Activated CD8-positive, alpha-beta memory T cell treated with anti-CD3 and anti-CD28 coated beads for 1 hour (primary cell): ENCODE measurements at regions not wholly inside any gene's neighbourhood (a gene's known extent, or its start where the extent isn't known, plus 50 kb on each side); places are given as distances from the start of the nearest gene placed in this dataset.

Experiments used
- DNase-seq, 2 donors: peaks; one replicate each; pipeline ENCODE4 v3.0.0-alpha.2; 2020; ENCODE audit warnings: low read depth in 1 of 2; ENCODE audit errors: extremely low read depth in 1 of 2

GRCh38 chr4:11628093-11628725 is 199.5 kb upstream of the HS3ST1 start:
- DNase-seq = no peak

GRCh38 chr4:11626066-11626465 is 197.4 kb upstream of the HS3ST1 start:
- no peak for DNase-seq

GRCh38 chr4:11625211-11625610 is 196.5 kb upstream of the HS3ST1 start:
- DNase-seq = no peak

- DNase-seq = no peak
These were observed 195.7 kb upstream of the HS3ST1 start for GRCh38 chr4:11624370-11624769.

- no peak for DNase-seq
These were observed 195.0 kb upstream of the HS3ST1 start for GRCh38 chr4:11623726-11624037.

- DNase-seq = no peak
These were observed 194.4 kb upstream of the HS3ST1 start for GRCh38 chr4:11622961-11623725.

GRCh38 chr4:11620861-11621260 is 192.2 kb upstream of the HS3ST1 start:
- no peak for DNase-seq

GRCh38 chr4:11618666-11619282 is 190.1 kb upstream of the HS3ST1 start:
- no peak for DNase-seq

GRCh38 chr4:11616856-11617255 is 188.2 kb upstream of the HS3ST1 start:
- DNase-seq = no peak

GRCh38 chr4:11615601-11616000 is 186.9 kb upstream of the HS3ST1 start:
- DNase-seq = no peak

GRCh38 chr4:11614426-11614825 is 185.7 kb upstream of the HS3ST1 start:
- DNase-seq = no peak

GRCh38 chr4:11611868-11612267 is 183.2 kb upstream of the HS3ST1 start:
- no peak for DNase-seq

GRCh38 chr4:11609751-11610150 is 181.1 kb upstream of the HS3ST1 start:
- DNase-seq = no peak

GRCh38 chr4:11608992-11609391 is 180.3 kb upstream of the HS3ST1 start:
- no peak for DNase-seq

GRCh38 chr4:11606078-11606477 is 177.4 kb upstream of the HS3ST1 start:
- DNase-seq = no peak

- DNase-seq = no peak
These were observed 176.9 kb upstream of the HS3ST1 start for GRCh38 chr4:11605597-11605996.

- DNase-seq = no peak
These were observed 176.1 kb upstream of the HS3ST1 start for GRCh38 chr4:11604821-11605220.

GRCh38 chr4:11603591-11604194 is 175.0 kb upstream of the HS3ST1 start:
- DNase-seq = no peak

GRCh38 chr4:11602606-11603340 is 174.1 kb upstream of the HS3ST1 start:
- DNase-seq = no peak

- DNase-seq = no peak
These were observed 170.4 kb upstream of the HS3ST1 start for GRCh38 chr4:11599064-11599463.

- DNase-seq = no peak
These were observed 169.9 kb upstream of the HS3ST1 start for GRCh38 chr4:11598591-11598990.
